SK-N-SH (cell line): ENCODE measurements at regions not wholly inside any gene's neighbourhood (a gene's known extent, or its start where the extent isn't known, plus 50 kb on each side); places are given as distances from the start of the nearest gene placed in this dataset.

Source experiments
- CTCF ChIA-PET: fragments of 300-600, 350-600 bp; formaldehyde crosslinking; extraction: SDS; loops from one replicate; lab custom pipeline; 2021; lab: Yijun Ruan, JAX
- POLR2A ChIA-PET: fragments of 350-600 bp; sonication (Branson Sonifier 250); formaldehyde crosslinking; extraction: SDS; loops from one replicate; lab custom pipeline; 2020; ENCODE audit warnings: antibody characterized with exemption, inconsistent platforms; lab: Yijun Ruan, JAX
- DNase-seq: peaks from one replicate; pipeline ENCODE4 v3.0.0; 2012
- H2AFZ ChIP-seq: fragments of 200-600 bp; sonication (generic); 2 replicates; pipeline ENCODE4 v1.8.1; 2016; ENCODE audit warnings: antibody characterized with exemption, mild to moderate bottlenecking, low read depth
- H3F3A ChIP-seq: fragments of 200-600 bp; sonication (generic); replicated peaks from 2 replicates; pipeline ENCODE3; 2016; ENCODE audit warnings: antibody characterized with exemption, mild to moderate bottlenecking; ENCODE audit not compliant: insufficient read depth
- H3K27ac ChIP-seq, 2 experiments: fragments of 200-500 bp in 1 of 2; fragments of 200-600 bp in 1 of 2; sonication (Bioruptor generic) in 1 of 2; sonication (generic), shearing (Covaris generic) in 1 of 2; 2 replicates each; pipeline versions ENCODE4 v1.5.1 to v1.6.1; 2014 to 2016; ENCODE audit warnings: low read depth in 2 of 2, inconsistent platforms in 1 of 2, low read length in 1 of 2, mild to moderate bottlenecking in 1 of 2, mixed read lengths in 1 of 2
- H3K27me3 ChIP-seq: fragments of 200-600 bp; sonication (generic), shearing (Covaris generic); 2 replicates; pipeline ENCODE4 v1.6.1; 2016; ENCODE audit warnings: mixed run types; ENCODE audit not compliant: insufficient read depth
- H3K36me3 ChIP-seq, 2 experiments: fragments of 200-500 bp in 1 of 2; fragments of 200-600 bp in 1 of 2; sonication (Bioruptor generic) in 1 of 2; sonication (generic) in 1 of 2; replicated peaks in 1 of 2; 2 replicates each; pipeline versions ENCODE3 to v1.5.1; 2014 to 2016; ENCODE audit warnings: low read length in 1 of 2, mild to moderate bottlenecking in 1 of 2; ENCODE audit not compliant: insufficient read depth in 2 of 2, control insufficient read depth in 1 of 2
- H3K4me1 ChIP-seq, 2 experiments: fragments of 200-500 bp in 1 of 2; fragments of 200-600 bp in 1 of 2; sonication (Bioruptor generic) in 1 of 2; sonication (generic), shearing (Covaris generic) in 1 of 2; 2 replicates each; pipeline versions ENCODE4 v1.5.1 to v1.6.1; 2014 to 2016; ENCODE audit warnings: low read depth in 1 of 2, low read length in 1 of 2, mixed run types in 1 of 2; ENCODE audit not compliant: insufficient read depth in 2 of 2, control insufficient read depth in 1 of 2
- H3K4me2 ChIP-seq: fragments of 200-600 bp; sonication (generic), shearing (Covaris generic); 2 replicates; pipeline ENCODE4 v1.6.1; 2017; ENCODE audit warnings: mixed run types
- H3K4me3 ChIP-seq, 2 experiments: fragments of 200-500 bp in 1 of 2; fragments of 200-600 bp in 1 of 2; sonication (Bioruptor generic) in 1 of 2; sonication (generic), shearing (Covaris generic) in 1 of 2; 2 replicates each; pipeline versions ENCODE4 v1.5.1 to v1.8.1; 2014 to 2016; ENCODE audit warnings: low read depth in 2 of 2, inconsistent platforms in 1 of 2, low read length in 1 of 2, mild to moderate bottlenecking in 1 of 2, mixed read lengths in 1 of 2, moderate library complexity in 1 of 2
- H3K79me2 ChIP-seq: fragments of 200-600 bp; sonication (generic); 2 replicates; pipeline ENCODE4 v1.8.1; 2017; ENCODE audit warnings: mild to moderate bottlenecking; ENCODE audit not compliant: insufficient read depth
- H3K9ac ChIP-seq: fragments of 200-600 bp; sonication (generic); 2 replicates; pipeline ENCODE4 v1.6.1; 2017; ENCODE audit warnings: mixed run types
- H3K9me2 ChIP-seq: fragments of 200-600 bp; sonication (generic); 2 replicates; pipeline ENCODE4 v1.6.1; 2017; ENCODE audit warnings: mixed run types
- H3K9me3 ChIP-seq: fragments of 200-600 bp; sonication (generic); 2 replicates; pipeline ENCODE4 v1.6.1; 2017; ENCODE audit warnings: mixed run types, mild to moderate bottlenecking, moderate library complexity
- H4K20me1 ChIP-seq: fragments of 200-600 bp; sonication (generic); 2 replicates; pipeline ENCODE4 v1.6.1; 2017; ENCODE audit warnings: mild to moderate bottlenecking, mixed run types; ENCODE audit not compliant: insufficient read depth
- CHD2 ChIP-seq: fragments of 150-350 bp; IDR thresholded peaks from 2 replicates; pipeline ENCODE4 v1.6.1; 2018; ENCODE audit warnings: low read length; ENCODE audit not compliant: partially characterized antibody
- ELF1 ChIP-seq: IDR thresholded peaks from 2 replicates; pipeline ENCODE4 v1.4.0; 2012
- EP300 ChIP-seq, 2 experiments: IDR thresholded peaks; 2 replicates each; pipeline versions ENCODE4 v1.4.0 to v1.6.1; 2012; ENCODE audit warnings: borderline replicate concordance in 1 of 2, low read depth in 1 of 2, low read length in 1 of 2
- FOSL2 ChIP-seq: IDR thresholded peaks from 2 replicates; pipeline ENCODE4 v1.4.0; 2012; ENCODE audit warnings: low read depth, mild to moderate bottlenecking, moderate library complexity, borderline replicate concordance
- FOXM1 ChIP-seq: IDR thresholded peaks from 2 replicates; pipeline ENCODE4 v1.4.0; 2012; ENCODE audit warnings: low read depth, mild to moderate bottlenecking
- IRF3 ChIP-seq: fragments of 150-350 bp; IDR thresholded peaks from 2 replicates; pipeline ENCODE4 v1.6.1; 2016; ENCODE audit warnings: mild to moderate bottlenecking, low read depth, low read length
- JUND ChIP-seq: IDR thresholded peaks from 2 replicates; pipeline ENCODE4 v1.4.0; 2012
- MXI1 ChIP-seq: IDR thresholded peaks from 2 replicates; pipeline ENCODE4 v1.6.1; 2012; ENCODE audit warnings: mild to moderate bottlenecking, low read depth, low read length, improper control_type of control experiment
- PBX3 ChIP-seq: IDR thresholded peaks from 2 replicates; pipeline ENCODE4; 2012
- RAD21 ChIP-seq: IDR thresholded peaks from 2 replicates; pipeline ENCODE4 v1.6.1; 2012; ENCODE audit warnings: mild to moderate bottlenecking, low read length
- RFX5 ChIP-seq: IDR thresholded peaks from 2 replicates; pipeline ENCODE4 v1.6.1; 2012; ENCODE audit warnings: mild to moderate bottlenecking, improper control_type of control experiment, low read length
- RXRA ChIP-seq: IDR thresholded peaks from 2 replicates; pipeline ENCODE4 v1.4.0; 2012; ENCODE audit warnings: low read depth, mild to moderate bottlenecking, borderline replicate concordance
- SIN3A ChIP-seq: IDR thresholded peaks from 2 replicates; pipeline ENCODE4 v1.6.1; 2012; ENCODE audit warnings: low read depth, mild to moderate bottlenecking, low read length, moderate library complexity, borderline replicate concordance
- TCF12 ChIP-seq: IDR thresholded peaks from 2 replicates; pipeline ENCODE4 v1.4.0; 2012
- TEAD4 ChIP-seq: IDR thresholded peaks from 2 replicates; pipeline ENCODE4 v1.4.0; 2012; ENCODE audit warnings: mild to moderate bottlenecking, borderline replicate concordance; ENCODE audit not compliant: insufficient read depth
- USF1 ChIP-seq: IDR thresholded peaks from 2 replicates; pipeline ENCODE4 v1.4.0; 2012; ENCODE audit warnings: low read depth, borderline replicate concordance
- USF2 ChIP-seq: fragments of 150-350 bp; IDR thresholded peaks from 2 replicates; pipeline ENCODE4 v1.6.1; 2017; ENCODE audit warnings: antibody characterized with exemption, low read length, low read depth, borderline replicate concordance
- ZBTB33 ChIP-seq: IDR thresholded peaks from 2 replicates; pipeline ENCODE4 v1.4.0; 2012; ENCODE audit warnings: low read depth, borderline replicate concordance
- WGBS: methylation state at CpG from one replicate; pipeline ENCODE4 v1.1.6; 2017; ENCODE audit warnings: low lambda C conversion rate; 5-methylcytosine and 5-hydroxymethylcytosine counted together

GRCh38 chr13:54305377-54305776, 1276.8 kb downstream of the OLFM4 start:
- no peak for DNase-seq
- WGBS = 20% methylated on average over 1 of the region's 1 CpG
- Histone ChIP-seq H3K9me3 (no peaks in the 10 kb centered on the region), H2AFZ (no peak overlapping the region), H3K9ac (no peak overlapping the region), H3K27ac (no peak overlapping the region), H3K4me1 (no peaks in the 10 kb centered on the region), H4K20me1 (no peaks in the 10 kb centered on the region), H3K4me3 (no peak overlapping the region), H3K79me2 (no peaks in the 10 kb centered on the region), H3K36me3 (no peaks in the 10 kb centered on the region), H3K27me3 (no peaks in the 10 kb centered on the region), H3F3A (peaks cover 3% of the 10 kb centered on the region), H3K9me2 (no peaks in the 10 kb centered on the region), H3K4me2 (no peak overlapping the region)
- TF ChIP-seq USF1 (no peak), RFX5 (no peak), FOSL2 (no peak), CHD2 (no peak), TEAD4 (no peak), ELF1 (no peak)
- POLR2A ChIA-PET = no interaction called here
- CTCF ChIA-PET = interaction anchor here (0.7 to 2.5 kb wide), 3 partner anchors 55 to 1055 kb away, joined by 3 to 12 read pairs (median 10); no protein-coding TSS in a partner anchor

- H3K4me1 ChIP-seq = no peaks in the 10 kb centered on the region
- H3K27me3 ChIP-seq = no peaks in the 10 kb centered on the region
- H3K4me2 ChIP-seq = no peak overlapping the region
- H2AFZ ChIP-seq = no peak overlapping the region
- no peaks in the 10 kb centered on the region for H3K36me3 ChIP-seq
- ChIA-PET CTCF (no interaction called here), POLR2A (no interaction called here)
- no peak for DNase-seq
- no peak overlapping the region for H3K9ac ChIP-seq
- no peaks in the 10 kb centered on the region for H3K9me3 ChIP-seq
- TF ChIP-seq TCF12 (no peak), PBX3 (no peak), SIN3A (no peak), ELF1 (no peak), RAD21 (no peak)
- 12% methylated on average over 7 of the region's 16 CpGs for WGBS
- H4K20me1 ChIP-seq = no peaks in the 10 kb centered on the region
- no peak overlapping the region for H3K4me3 ChIP-seq
- no peaks in the 10 kb centered on the region for H3K79me2 ChIP-seq
- H3K27ac ChIP-seq = no peak overlapping the region
- H3F3A ChIP-seq = no peaks in the 10 kb centered on the region
- H3K9me2 ChIP-seq = no peaks in the 10 kb centered on the region
Measured at GRCh38 chr13:54312885-54313284, 1284.3 kb downstream of the OLFM4 start.

- no peaks in the 10 kb centered on the region for H3K4me1 ChIP-seq
- no peak overlapping the region for H3K4me3 ChIP-seq
- H3K9me3 ChIP-seq = no peaks in the 10 kb centered on the region
- no peaks in the 10 kb centered on the region for H3F3A ChIP-seq
- no peaks in the 10 kb centered on the region for H3K79me2 ChIP-seq
- ChIA-PET POLR2A (no interaction called here), CTCF (no interaction called here)
- H3K9me2 ChIP-seq = no peaks in the 10 kb centered on the region
- H3K9ac ChIP-seq = no peak overlapping the region
- no peak overlapping the region for H3K27ac ChIP-seq
- no peak for DNase-seq
- no peaks in the 10 kb centered on the region for H3K27me3 ChIP-seq
- 5% methylated on average over 3 of the region's 8 CpGs for WGBS
- H2AFZ ChIP-seq = no peak overlapping the region
- no peaks in the 10 kb centered on the region for H4K20me1 ChIP-seq
- H3K4me2 ChIP-seq = no peak overlapping the region
- no peaks in the 10 kb centered on the region for H3K36me3 ChIP-seq
- TF ChIP-seq CHD2 (no peak), JUND (no peak), USF2 (no peak), IRF3 (no peak), MXI1 (no peak), RFX5 (no peak), FOXM1 (no peak), EP300 (IDR thresholded peaks at IDR 0.05; ENCODE audit: borderline replicate concordance in 1 of 2, low read depth in 1 of 2, low read length in 1 of 2) (no peak), FOSL2 (no peak), TCF12 (no peak), ZBTB33 (no peak), RXRA (no peak)
Measured at GRCh38 chr13:54317722-54318121, 1289.1 kb downstream of the OLFM4 start.
